ENCODE measurements at regions not wholly inside any gene's neighbourhood (a gene's known extent, or its start where the extent isn't known, plus 50 kb on each side); places are given as distances from the start of the nearest gene placed in this dataset.
A peak's percentile ranks its signal among the peaks of the same experiment; 100 is the strongest.

- H3K79me2 ChIP-seq (ENCODE audit: insufficient read depth, low read depth) = no peaks in the 10 kb centered on the region
- no peaks in the 10 kb centered on the region for H4K20me1 ChIP-seq (ENCODE audit: insufficient read depth)
- TF ChIP-seq CTCF (conservative IDR thresholded peaks at IDR 0.05; ENCODE audit: low read depth, low read length) = no peak
- H3K27me3 ChIP-seq (ENCODE audit: insufficient read depth, low read depth) = peaks cover 8% of the 10 kb centered on the region; the same call in 1 of the 2 replicates
- peak overlapping the region; percentile 2; the same call in 1 of the 2 replicates for H2AFZ ChIP-seq (ENCODE audit: low read depth)
- H3K4me3 ChIP-seq (IDR thresholded peaks at IDR 0.05; ENCODE audit: insufficient read depth, low read depth, low read length) = no peak overlapping the region
- no peak overlapping the region for H3K9ac ChIP-seq
- H3K27ac ChIP-seq = no peak overlapping the region
- no peaks in the 10 kb centered on the region for H3K36me3 ChIP-seq (ENCODE audit: insufficient read depth)
- peaks cover 13% of the 10 kb centered on the region for H3K4me1 ChIP-seq (ENCODE audit: low read depth, poor library complexity, severe bottlenecking)
- H3K4me2 ChIP-seq = no peak overlapping the region
These were observed 68.9 kb upstream of the LEP start for GRCh38 chr7:128172151-128172550.

GRCh38 chr7:128172963-128173362, 68.1 kb upstream of the LEP start:
- Histone ChIP-seq H3K4me2 (no peak overlapping the region), H3K4me3 (IDR thresholded peaks at IDR 0.05; ENCODE audit: insufficient read depth, low read depth, low read length) (no peak overlapping the region), H4K20me1 (ENCODE audit: insufficient read depth) (no peaks in the 10 kb centered on the region), H3K27me3 (ENCODE audit: insufficient read depth, low read depth) (peaks cover 2% of the 10 kb centered on the region; the same call in 1 of the 2 replicates), H3K27ac (no peak overlapping the region), H2AFZ (ENCODE audit: low read depth) (no peak overlapping the region), H3K9ac (no peak overlapping the region), H3K4me1 (ENCODE audit: low read depth, poor library complexity, severe bottlenecking) (peaks cover 13% of the 10 kb centered on the region), H3K36me3 (ENCODE audit: insufficient read depth) (no peaks in the 10 kb centered on the region), H3K79me2 (ENCODE audit: insufficient read depth, low read depth) (no peaks in the 10 kb centered on the region)
- TF ChIP-seq CTCF (conservative IDR thresholded peaks at IDR 0.05; ENCODE audit: low read depth, low read length) = no peak

GRCh38 chr7:128174386-128174785, 66.7 kb upstream of the LEP start:
- H3K4me3 ChIP-seq (IDR thresholded peaks at IDR 0.05; ENCODE audit: insufficient read depth, low read depth, low read length) = no peak overlapping the region
- H3K36me3 ChIP-seq (ENCODE audit: insufficient read depth) = no peaks in the 10 kb centered on the region
- TF ChIP-seq CTCF (conservative IDR thresholded peaks at IDR 0.05; ENCODE audit: low read depth, low read length) = no peak

GRCh38 chr7:128176696-128177095, 64.4 kb upstream of the LEP start:
- no peak for TF ChIP-seq CTCF (conservative IDR thresholded peaks at IDR 0.05; ENCODE audit: low read depth, low read length)
- Histone ChIP-seq H3K4me1 (ENCODE audit: low read depth, poor library complexity, severe bottlenecking) (peaks cover 13% of the 10 kb centered on the region), H3K9ac (no peak overlapping the region), H4K20me1 (ENCODE audit: insufficient read depth) (no peaks in the 10 kb centered on the region), H3K27me3 (ENCODE audit: insufficient read depth, low read depth) (no peaks in the 10 kb centered on the region), H3K36me3 (ENCODE audit: insufficient read depth) (no peaks in the 10 kb centered on the region), H3K27ac (no peak overlapping the region), H3K4me3 (IDR thresholded peaks at IDR 0.05; ENCODE audit: insufficient read depth, low read depth, low read length) (no peak overlapping the region), H3K79me2 (ENCODE audit: insufficient read depth, low read depth) (no peaks in the 10 kb centered on the region), H2AFZ (ENCODE audit: low read depth) (no peak overlapping the region), H3K4me2 (no peak overlapping the region)

More at GRCh38 chr7:128174386-128174785, 66.7 kb upstream of the LEP start:
- no peak overlapping the region for H3K4me2 ChIP-seq
- no peaks in the 10 kb centered on the region; the same call in 1 of the 2 replicates for H3K27me3 ChIP-seq (ENCODE audit: insufficient read depth, low read depth)
- no peak overlapping the region for H3K9ac ChIP-seq
- H2AFZ ChIP-seq (ENCODE audit: low read depth) = no peak overlapping the region
- H3K4me1 ChIP-seq (ENCODE audit: low read depth, poor library complexity, severe bottlenecking) = peaks cover 13% of the 10 kb centered on the region
- no peaks in the 10 kb centered on the region for H4K20me1 ChIP-seq (ENCODE audit: insufficient read depth)
- no peaks in the 10 kb centered on the region for H3K79me2 ChIP-seq (ENCODE audit: insufficient read depth, low read depth)
- no peak overlapping the region for H3K27ac ChIP-seq

All from KMS-11 (cell line).